Prostate gland (tissue), 2 donors: ENCODE measurements at regions not wholly inside any gene's neighbourhood (a gene's known extent, or its start where the extent isn't known, plus 50 kb on each side); places are given as distances from the start of the nearest gene placed in this dataset.

Experiments
- CTCF ChIP-seq, 4 experiments: fragments of 200-600 bp in 2 of 4; fragments of 450-650 bp in 2 of 4; sonication (generic) in 2 of 4; IDR thresholded peaks; 1 replicate in 3 of 4; 2 replicates in 1 of 4; pipeline ENCODE4 v1.5.1; 2016 to 2019; ENCODE audit warnings: antibody characterized with exemption in 4 of 4, mild to moderate bottlenecking in 2 of 4, moderate library complexity in 2 of 4
- POLR2A ChIP-seq: fragments of 450-650 bp; IDR thresholded peaks from one replicate; pipeline ENCODE4 v1.6.1; 2016; ENCODE audit warnings: antibody characterized with exemption, mild to moderate bottlenecking
- POLR2AphosphoS5 ChIP-seq: sonication (generic); formaldehyde crosslinking; IDR thresholded peaks from one replicate; pipeline ENCODE4 v1.6.1; 2017; ENCODE audit warnings: antibody characterized with exemption

- no peak for TF ChIP-seq CTCF (IDR thresholded peaks at IDR 0.05)
- TF ChIP-seq POLR2A, result no peak
- no peak for TF ChIP-seq POLR2AphosphoS5
Measured at GRCh38 chrX:69032601-69033000, 132.7 kb downstream of the PJA1 start.
